HEK293 (cell line): ENCODE measurements at regions not wholly inside any gene's neighbourhood (a gene's known extent, or its start where the extent isn't known, plus 50 kb on each side); places are given as distances from the start of the nearest gene placed in this dataset.
A peak's percentile ranks its signal among the peaks of the same experiment; 100 is the strongest.

Experiments
- CTCF ChIA-PET: fragments of 350-600 bp; formaldehyde crosslinking; extraction: SDS; loops from one replicate; lab custom pipeline; 2021; ENCODE audit warnings: antibody characterized with exemption; lab: Yijun Ruan, JAX
- POLR2A ChIA-PET: fragments of 300-600 bp; formaldehyde crosslinking; extraction: SDS; loops from one replicate; lab custom pipeline; 2020; ENCODE audit warnings: antibody characterized with exemption, inconsistent platforms; lab: Yijun Ruan, JAX
- H3K27ac ChIP-seq: fragments of 200-500 bp; sonication (Bioruptor generic); 2 replicates; pipeline ENCODE4 v1.5.1; 2014; ENCODE audit warnings: low read depth, low read length, control low read depth, inconsistent platforms; ENCODE audit errors: extremely low read depth
- H3K36me3 ChIP-seq, 2 experiments: fragments of 200-500 bp in 1 of 2; sonication (Bioruptor generic) in 1 of 2; 1 replicate in 1 of 2; 2 replicates in 1 of 2; pipeline ENCODE4 v1.5.1; 2014 to 2017; ENCODE audit warnings: inconsistent platforms in 2 of 2, low read length in 2 of 2; ENCODE audit not compliant: control insufficient read depth in 2 of 2, insufficient read depth in 1 of 2
- H3K4me1 ChIP-seq: fragments of 200-500 bp; sonication (Bioruptor generic); 2 replicates; pipeline ENCODE4 v1.5.1; 2014; ENCODE audit warnings: mild to moderate bottlenecking, low read length, inconsistent platforms; ENCODE audit not compliant: control insufficient read depth, insufficient read depth
- H3K4me3 ChIP-seq: 2 replicates; pipeline ENCODE4 v1.5.1; 2011; ENCODE audit warnings: low read depth, mild to moderate bottlenecking, control low read depth, low read length, moderate library complexity
- H3K9me3 ChIP-seq: fragments of 200-500 bp; sonication (Bioruptor generic); 2 replicates; pipeline ENCODE4 v1.5.1; 2014; ENCODE audit warnings: low read depth, low read length, inconsistent platforms; ENCODE audit not compliant: control insufficient read depth, insufficient read depth
- CTCF ChIP-seq: fragments of 450-650 bp; formaldehyde crosslinking; IDR thresholded peaks from 2 replicates; pipeline ENCODE4 v1.5.1; 2016; ENCODE audit warnings: missing biosample characterization, missing genetic modification characterization
- EGR2 ChIP-seq: fragments of 450-650 bp; formaldehyde crosslinking; IDR thresholded peaks from 2 replicates; pipeline ENCODE4 v1.5.1; 2016; ENCODE audit warnings: low read depth, missing biosample characterization, missing genetic modification characterization
- FEZF1 ChIP-seq: fragments of 450-650 bp; formaldehyde crosslinking; IDR thresholded peaks from 2 replicates; pipeline ENCODE4 v1.5.1; 2016; ENCODE audit warnings: missing biosample characterization, missing genetic modification characterization
- KLF10 ChIP-seq: fragments of 450-650 bp; IDR thresholded peaks from 2 replicates; pipeline ENCODE4 v1.5.1; 2018; ENCODE audit warnings: missing biosample characterization, mild to moderate bottlenecking, missing genetic modification characterization
- MZF1 ChIP-seq: fragments of 450-650 bp; formaldehyde crosslinking; IDR thresholded peaks from 2 replicates; pipeline ENCODE4 v1.5.1; 2017; ENCODE audit warnings: missing biosample characterization, missing genetic modification characterization, borderline replicate concordance
- RBAK ChIP-seq: fragments of 450-650 bp; formaldehyde crosslinking; IDR thresholded peaks from 2 replicates; pipeline ENCODE4 v1.5.1; 2016; ENCODE audit warnings: missing biosample characterization, missing genetic modification characterization
- ZNF175 ChIP-seq: fragments of 450-650 bp; formaldehyde crosslinking; IDR thresholded peaks from 2 replicates; pipeline ENCODE4 v1.5.1; 2016; ENCODE audit warnings: missing biosample characterization, missing genetic modification characterization
- ZNF19 ChIP-seq: fragments of 450-650 bp; formaldehyde crosslinking; IDR thresholded peaks from 2 replicates; pipeline ENCODE4; 2016; ENCODE audit warnings: missing biosample characterization, missing genetic modification characterization, low read depth
- ZNF211 ChIP-seq: fragments of 450-650 bp; formaldehyde crosslinking; IDR thresholded peaks from 2 replicates; pipeline ENCODE4 v1.5.1; 2016; ENCODE audit warnings: low read depth, missing biosample characterization, missing genetic modification characterization
- ZNF335 ChIP-seq: fragments of 450-650 bp; formaldehyde crosslinking; conservative IDR thresholded peaks from 2 replicates; pipeline ENCODE4 v1.5.1; 2016; ENCODE audit warnings: missing biosample characterization, missing genetic modification characterization
- ZNF362 ChIP-seq: fragments of 450-650 bp; formaldehyde crosslinking; IDR thresholded peaks from 2 replicates; pipeline ENCODE4 v1.5.1; 2016; ENCODE audit warnings: missing biosample characterization, missing genetic modification characterization
- ZNF529 ChIP-seq: fragments of 450-650 bp; formaldehyde crosslinking; IDR thresholded peaks from 2 replicates; pipeline ENCODE4 v1.5.1; 2017; ENCODE audit warnings: missing genetic modification characterization, missing biosample characterization; ENCODE audit not compliant: insufficient replicate concordance
- ZNF549 ChIP-seq: fragments of 450-650 bp; IDR thresholded peaks from 2 replicates; pipeline ENCODE4 v1.5.1; 2018; ENCODE audit warnings: missing biosample characterization, missing genetic modification characterization, mild to moderate bottlenecking, inconsistent platforms, moderate library complexity
- ZNF624 ChIP-seq: fragments of 450-650 bp; formaldehyde crosslinking; IDR thresholded peaks from 2 replicates; pipeline ENCODE4 v1.5.1; 2017; ENCODE audit warnings: missing biosample characterization, missing genetic modification characterization
- ZNF626 ChIP-seq: fragments of 450-650 bp; sonication (Bioruptor Pico); formaldehyde crosslinking; IDR thresholded peaks from 2 replicates; pipeline ENCODE4 v1.5.1; 2018; ENCODE audit warnings: missing biosample characterization, missing genetic modification characterization, inconsistent platforms
- ZNF792 ChIP-seq: fragments of 450-650 bp; formaldehyde crosslinking; IDR thresholded peaks from 2 replicates; pipeline ENCODE4 v1.5.1; 2016; ENCODE audit warnings: missing biosample characterization, missing genetic modification characterization
- ZNF843 ChIP-seq: fragments of 450-650 bp; formaldehyde crosslinking; IDR thresholded peaks from 2 replicates; pipeline ENCODE4 v1.5.1; 2016; ENCODE audit warnings: missing biosample characterization, missing genetic modification characterization
- ZSCAN4 ChIP-seq: fragments of 450-650 bp; formaldehyde crosslinking; IDR thresholded peaks from 2 replicates; pipeline ENCODE4 v1.5.1; 2017; ENCODE audit warnings: missing biosample characterization, missing genetic modification characterization
- TF ChIP-seq, protein P1 (sequence below): fragments of 450-650 bp; formaldehyde crosslinking; IDR thresholded peaks from 2 replicates; pipeline ENCODE4 v1.5.1; 2016; ENCODE audit warnings: missing biosample characterization, missing genetic modification characterization
- TF ChIP-seq, protein P2 (sequence below): fragments of 450-650 bp; formaldehyde crosslinking; IDR thresholded peaks from 2 replicates; pipeline ENCODE4 v1.5.1; 2016; ENCODE audit warnings: missing biosample characterization, missing genetic modification characterization
- TF ChIP-seq, protein P3 (sequence below): IDR thresholded peaks from 2 replicates; pipeline ENCODE4 v1.6.1; 2011; ENCODE audit warnings: mild to moderate bottlenecking, low read depth, low read length, borderline replicate concordance
- TF ChIP-seq, protein P4 (sequence below): fragments of 450-650 bp; formaldehyde crosslinking; IDR thresholded peaks from 2 replicates; pipeline ENCODE4 v1.5.1; 2017; ENCODE audit warnings: missing biosample characterization, missing genetic modification characterization

- no peak overlapping the region for H3K4me3 ChIP-seq
- H3K4me1 ChIP-seq: no peaks in the 10 kb centered on the region
- ChIA-PET POLR2A (no interaction called here), CTCF (no interaction called here)
- H3K9me3 ChIP-seq: no peaks in the 10 kb centered on the region
- TF ChIP-seq ZSCAN4 (no peak), ZNF362 (tag by site-specific recombination) (no peak), ZNF792 (tag by site-specific recombination) (no peak), ZNF175 (no peak), MZF1 (tag by site-specific recombination) (no peak), ZNF626 (no peak), ZNF843 (tag by site-specific recombination) (no peak)
- TF ChIP-seq, protein P1, sequence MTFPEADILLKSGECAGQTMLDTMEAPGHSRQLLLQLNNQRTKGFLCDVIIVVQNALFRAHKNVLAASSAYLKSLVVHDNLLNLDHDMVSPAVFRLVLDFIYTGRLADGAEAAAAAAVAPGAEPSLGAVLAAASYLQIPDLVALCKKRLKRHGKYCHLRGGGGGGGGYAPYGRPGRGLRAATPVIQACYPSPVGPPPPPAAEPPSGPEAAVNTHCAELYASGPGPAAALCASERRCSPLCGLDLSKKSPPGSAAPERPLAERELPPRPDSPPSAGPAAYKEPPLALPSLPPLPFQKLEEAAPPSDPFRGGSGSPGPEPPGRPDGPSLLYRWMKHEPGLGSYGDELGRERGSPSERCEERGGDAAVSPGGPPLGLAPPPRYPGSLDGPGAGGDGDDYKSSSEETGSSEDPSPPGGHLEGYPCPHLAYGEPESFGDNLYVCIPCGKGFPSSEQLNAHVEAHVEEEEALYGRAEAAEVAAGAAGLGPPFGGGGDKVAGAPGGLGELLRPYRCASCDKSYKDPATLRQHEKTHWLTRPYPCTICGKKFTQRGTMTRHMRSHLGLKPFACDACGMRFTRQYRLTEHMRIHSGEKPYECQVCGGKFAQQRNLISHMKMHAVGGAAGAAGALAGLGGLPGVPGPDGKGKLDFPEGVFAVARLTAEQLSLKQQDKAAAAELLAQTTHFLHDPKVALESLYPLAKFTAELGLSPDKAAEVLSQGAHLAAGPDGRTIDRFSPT (tag by site-specific recombination): no peak
- no peaks in the 10 kb centered on the region for H3K36me3 ChIP-seq
- H3K27ac ChIP-seq: no peak overlapping the region
Measured at GRCh38 chr4:75232546-75232945, 281.7 kb downstream of the RCHY1 start.

DNA sequence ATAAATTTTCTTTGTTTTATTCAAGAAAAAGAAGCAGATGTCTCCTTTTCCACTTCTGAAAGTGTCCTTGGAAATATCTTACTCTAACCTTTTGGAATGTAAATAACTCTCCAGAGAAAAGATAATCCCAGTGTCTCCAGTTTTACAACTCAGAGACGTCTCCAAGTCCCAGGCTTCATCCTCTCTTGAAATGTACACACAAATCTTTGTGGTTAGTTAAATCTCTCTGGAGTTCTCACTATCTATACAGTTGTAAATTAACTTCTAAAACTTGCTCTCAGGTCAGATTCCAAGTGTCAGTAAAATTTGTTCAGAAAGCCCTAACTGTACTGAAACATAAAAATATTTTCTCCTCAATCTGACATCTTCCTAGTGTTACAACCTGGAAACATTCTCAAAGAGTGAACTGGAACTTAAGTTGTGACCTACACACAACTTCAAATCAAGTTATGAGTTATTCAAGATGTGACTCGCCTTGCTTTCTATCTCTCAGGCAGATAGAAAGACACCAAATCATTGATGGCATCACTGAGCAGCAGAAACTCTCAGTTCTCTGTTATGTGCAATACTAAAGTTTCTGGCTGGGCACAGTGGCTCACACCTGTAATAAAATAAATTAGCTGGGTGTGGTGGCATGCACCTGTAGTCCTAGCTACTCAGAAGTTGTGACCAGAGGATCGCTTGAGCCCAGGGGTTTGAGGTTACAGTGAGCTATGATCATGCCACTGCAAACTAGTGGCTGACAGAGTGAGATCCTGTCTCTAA, 284.2 kb downstream of the RCHY1 start:
- POLR2A ChIA-PET: no interaction called here
- CTCF ChIA-PET: no interaction called here

DNA sequence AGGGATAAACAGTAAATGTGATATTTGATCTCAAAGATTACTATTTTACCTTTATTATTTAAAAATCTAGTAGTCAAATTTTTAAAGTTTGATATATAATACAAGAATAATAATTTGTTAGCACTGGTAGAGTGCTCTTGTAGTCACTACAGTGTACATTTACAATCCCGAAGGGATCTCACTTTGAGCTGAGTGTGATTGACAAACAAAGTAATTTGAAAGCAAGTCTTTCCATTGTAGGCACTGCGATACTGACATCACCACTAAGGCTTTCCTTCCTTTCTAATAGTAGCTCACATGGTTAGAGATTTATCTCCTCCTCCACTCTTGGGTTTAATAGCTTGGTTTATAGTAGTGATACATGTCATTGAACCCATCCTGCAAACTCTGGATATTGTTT, 280.6 kb downstream of the PARM1 start:
- Histone ChIP-seq H3K4me3 (no peak overlapping the region), H3K36me3 (no peaks in the 10 kb centered on the region), H3K4me1 (no peaks in the 10 kb centered on the region), H3K9me3 (no peaks in the 10 kb centered on the region), H3K27ac (no peak overlapping the region)
- POLR2A ChIA-PET: no interaction called here
- CTCF ChIA-PET: no interaction called here
- TF ChIP-seq RBAK (tag by site-specific recombination) (no peak), FEZF1 (tag by site-specific recombination) (no peak), ZNF529 (no peak), EGR2 (tag by site-specific recombination) (no peak), CTCF (tag by site-specific recombination) (no peak), ZNF624 (no peak), KLF10 (no peak), ZNF549 (tag by site-specific recombination) (no peak)
- TF ChIP-seq, protein P2, sequence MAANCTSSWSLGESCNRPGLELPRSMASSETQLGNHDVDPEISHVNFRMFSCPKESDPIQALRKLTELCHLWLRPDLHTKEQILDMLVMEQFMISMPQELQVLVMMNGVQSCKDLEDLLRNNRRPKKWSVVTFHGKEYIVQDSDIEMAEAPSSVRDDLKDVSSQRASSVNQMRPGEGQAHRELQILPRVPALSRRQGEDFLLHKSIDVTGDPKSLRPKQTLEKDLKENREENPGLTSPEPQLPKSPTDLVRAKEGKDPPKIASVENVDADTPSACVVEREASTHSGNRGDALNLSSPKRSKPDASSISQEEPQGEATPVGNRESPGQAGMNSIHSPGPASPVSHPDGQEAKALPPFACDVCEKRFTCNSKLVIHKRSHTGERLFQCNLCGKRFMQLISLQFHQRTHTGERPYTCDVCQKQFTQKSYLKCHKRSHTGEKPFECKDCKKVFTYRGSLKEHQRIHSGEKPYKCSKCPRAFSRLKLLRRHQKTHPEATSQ (tag by site-specific recombination): no peak
- TF ChIP-seq, protein P3, sequence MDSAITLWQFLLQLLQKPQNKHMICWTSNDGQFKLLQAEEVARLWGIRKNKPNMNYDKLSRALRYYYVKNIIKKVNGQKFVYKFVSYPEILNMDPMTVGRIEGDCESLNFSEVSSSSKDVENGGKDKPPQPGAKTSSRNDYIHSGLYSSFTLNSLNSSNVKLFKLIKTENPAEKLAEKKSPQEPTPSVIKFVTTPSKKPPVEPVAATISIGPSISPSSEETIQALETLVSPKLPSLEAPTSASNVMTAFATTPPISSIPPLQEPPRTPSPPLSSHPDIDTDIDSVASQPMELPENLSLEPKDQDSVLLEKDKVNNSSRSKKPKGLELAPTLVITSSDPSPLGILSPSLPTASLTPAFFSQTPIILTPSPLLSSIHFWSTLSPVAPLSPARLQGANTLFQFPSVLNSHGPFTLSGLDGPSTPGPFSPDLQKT: no peak
- TF ChIP-seq, protein P4, sequence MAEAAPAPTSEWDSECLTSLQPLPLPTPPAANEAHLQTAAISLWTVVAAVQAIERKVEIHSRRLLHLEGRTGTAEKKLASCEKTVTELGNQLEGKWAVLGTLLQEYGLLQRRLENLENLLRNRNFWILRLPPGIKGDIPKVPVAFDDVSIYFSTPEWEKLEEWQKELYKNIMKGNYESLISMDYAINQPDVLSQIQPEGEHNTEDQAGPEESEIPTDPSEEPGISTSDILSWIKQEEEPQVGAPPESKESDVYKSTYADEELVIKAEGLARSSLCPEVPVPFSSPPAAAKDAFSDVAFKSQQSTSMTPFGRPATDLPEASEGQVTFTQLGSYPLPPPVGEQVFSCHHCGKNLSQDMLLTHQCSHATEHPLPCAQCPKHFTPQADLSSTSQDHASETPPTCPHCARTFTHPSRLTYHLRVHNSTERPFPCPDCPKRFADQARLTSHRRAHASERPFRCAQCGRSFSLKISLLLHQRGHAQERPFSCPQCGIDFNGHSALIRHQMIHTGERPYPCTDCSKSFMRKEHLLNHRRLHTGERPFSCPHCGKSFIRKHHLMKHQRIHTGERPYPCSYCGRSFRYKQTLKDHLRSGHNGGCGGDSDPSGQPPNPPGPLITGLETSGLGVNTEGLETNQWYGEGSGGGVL (tag by site-specific recombination): no peak

More for the DNA sequence above, 284.2 kb downstream of the RCHY1 start:
- TF ChIP-seq ZNF211 (tag by site-specific recombination) (no peak), ZNF19 (tag by site-specific recombination) (no peak), RBAK (tag by site-specific recombination) (no peak), ZNF335 (tag by site-specific recombination) (0 out of 2 replicates have a peak, but pooled peaks have one; percentile 35)
- no peak overlapping the region for H3K4me3 ChIP-seq
- H3K36me3 ChIP-seq: no peaks in the 10 kb centered on the region
- H3K27ac ChIP-seq: no peak overlapping the region
- no peaks in the 10 kb centered on the region for H3K4me1 ChIP-seq
- no peaks in the 10 kb centered on the region for H3K9me3 ChIP-seq
